Ovary (tissue), 7 donors: ENCODE measurements at regions not wholly inside any gene's neighbourhood (a gene's known extent, or its start where the extent isn't known, plus 50 kb on each side); places are given as distances from the start of the nearest gene placed in this dataset.

Experiments
- DNase-seq, 5 donors: peaks; one replicate each; pipeline ENCODE4 v3.0.0-alpha.2; 2019 to 2020
- H3K27ac ChIP-seq, 2 donors: fragments of 200-600 bp; one replicate each; pipeline versions ENCODE4 v1.5.1 to v1.8.0; 2019 to 2022
- H3K27me3 ChIP-seq: fragments of 200-600 bp; one replicate; pipeline ENCODE4 v1.8.0; 2022
- H3K36me3 ChIP-seq: fragments of 200-600 bp; sonication (generic); one replicate; pipeline ENCODE4 v1.5.1; 2019
- H3K4me1 ChIP-seq: one replicate; pipeline ENCODE4 v1.8.1; 2013; ENCODE audit warnings: mild to moderate bottlenecking, moderate library complexity; ENCODE audit not compliant: insufficient read depth
- H3K4me3 ChIP-seq: fragments of 200-600 bp; sonication (generic); one replicate; pipeline ENCODE4 v1.5.1; 2017
- H3K9me3 ChIP-seq, 2 donors: fragments of 200-600 bp in 1 of 2; sonication (generic) in 1 of 2; one replicate each; pipeline versions ENCODE4 v1.5.1 to v1.8.1; 2013 to 2019; ENCODE audit warnings: mild to moderate bottlenecking in 1 of 2, moderate library complexity in 1 of 2
- EP300 ChIP-seq: sonication (generic); formaldehyde crosslinking; IDR thresholded peaks from one replicate; pipeline ENCODE4 v1.6.1; 2017; ENCODE audit warnings: antibody characterized with exemption
- POLR2A ChIP-seq: fragments of 450-650 bp; IDR thresholded peaks from one replicate; pipeline ENCODE4 v1.6.1; 2017; ENCODE audit warnings: antibody characterized with exemption, mild to moderate bottlenecking, moderate library complexity
- WGBS, 3 donors: extraction: QIAGEN DNeasy Blood & Tissue Kit in 1 of 3; methylation state at CpG; one replicate each; pipeline versions ENCODE4 v1.1.5 to v1.1.7; 2013 to 2017; 5-methylcytosine and 5-hydroxymethylcytosine counted together
- intact Hi-C, 4 donors: fragments of 100-400 bp; cut with DNase I; formaldehyde crosslinking; loops; one replicate each; pipeline versions ENCODE4 v1.11.0 to v1.15.1; 2022 to 2023
- TF ChIP-seq, protein P1 (sequence below), 3 donors: fragments of 450-650 bp in 2 of 3; fragments of 200-600 bp in 1 of 3; IDR thresholded peaks; one replicate each; pipeline versions ENCODE4 v1.5.1 to v1.8.0; 2016 to 2022; ENCODE audit warnings: antibody characterized with exemption in 3 of 3, mild to moderate bottlenecking in 1 of 3
- donor health status: DM: no; HTN: no; CAD: no; lungs with moderate emphysema.
- donor health status: DM: no; HTN: no; CAD: no.
- donor health status: Bipolar disorder and iron deficiency.
- donor health status: DM: no; HTN: no; CAD: no.
- donor health status: DM: yes; HTN: yes; CAD: no.

DNA sequence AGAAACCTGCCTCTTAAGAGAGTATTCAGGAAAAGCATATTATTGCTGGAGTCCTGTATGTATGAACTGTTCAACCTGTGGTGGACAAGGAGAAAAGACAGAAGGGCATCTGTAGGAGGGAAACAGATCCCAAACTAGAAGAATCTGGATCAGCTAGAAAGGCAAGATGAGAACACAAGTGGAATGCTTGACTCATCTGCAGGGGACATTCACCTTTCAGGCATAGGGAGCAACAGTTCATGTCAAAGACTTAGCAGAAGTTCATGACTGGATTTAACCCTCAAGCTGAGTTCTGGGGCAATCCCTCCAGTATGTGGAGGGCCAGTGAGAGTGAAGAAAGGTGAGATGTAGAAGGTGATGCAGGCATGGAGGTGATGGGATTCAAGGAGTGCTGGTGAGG is 135.9 kb upstream of the DYNLRB2 start:
- no peaks in the 10 kb centered on the region for H3K36me3 ChIP-seq
- no peak for DNase-seq
- no peak overlapping the region for H3K4me3 ChIP-seq
- no peaks in the 10 kb centered on the region for H3K4me1 ChIP-seq
- H3K9me3 ChIP-seq = no peaks in the 10 kb centered on the region
- H3K27me3 ChIP-seq = no peaks in the 10 kb centered on the region
- TF ChIP-seq POLR2A = no peak
- no peak for TF ChIP-seq EP300
- TF ChIP-seq, protein P1, sequence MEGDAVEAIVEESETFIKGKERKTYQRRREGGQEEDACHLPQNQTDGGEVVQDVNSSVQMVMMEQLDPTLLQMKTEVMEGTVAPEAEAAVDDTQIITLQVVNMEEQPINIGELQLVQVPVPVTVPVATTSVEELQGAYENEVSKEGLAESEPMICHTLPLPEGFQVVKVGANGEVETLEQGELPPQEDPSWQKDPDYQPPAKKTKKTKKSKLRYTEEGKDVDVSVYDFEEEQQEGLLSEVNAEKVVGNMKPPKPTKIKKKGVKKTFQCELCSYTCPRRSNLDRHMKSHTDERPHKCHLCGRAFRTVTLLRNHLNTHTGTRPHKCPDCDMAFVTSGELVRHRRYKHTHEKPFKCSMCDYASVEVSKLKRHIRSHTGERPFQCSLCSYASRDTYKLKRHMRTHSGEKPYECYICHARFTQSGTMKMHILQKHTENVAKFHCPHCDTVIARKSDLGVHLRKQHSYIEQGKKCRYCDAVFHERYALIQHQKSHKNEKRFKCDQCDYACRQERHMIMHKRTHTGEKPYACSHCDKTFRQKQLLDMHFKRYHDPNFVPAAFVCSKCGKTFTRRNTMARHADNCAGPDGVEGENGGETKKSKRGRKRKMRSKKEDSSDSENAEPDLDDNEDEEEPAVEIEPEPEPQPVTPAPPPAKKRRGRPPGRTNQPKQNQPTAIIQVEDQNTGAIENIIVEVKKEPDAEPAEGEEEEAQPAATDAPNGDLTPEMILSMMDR (IDR thresholded peaks at IDR 0.05) = no peak
- no peak overlapping the region for H3K27ac ChIP-seq
- intact Hi-C loops = no loop called here

GRCh38 chr16:80403894-80404293 is 136.9 kb upstream of the DYNLRB2 start:
- TF ChIP-seq, protein P1 (IDR thresholded peaks at IDR 0.05) = no peak
- TF ChIP-seq POLR2A (no peak), EP300 (no peak)
- intact Hi-C loops = no loop called here
- no peaks in the 10 kb centered on the region for H3K4me1 ChIP-seq
- no peak overlapping the region for H3K27ac ChIP-seq
- no peaks in the 10 kb centered on the region for H3K9me3 ChIP-seq
- 3 to 7% (median 4%) methylated on average over 3 of the region's 3 CpGs for WGBS, 3 donors
- H3K4me3 ChIP-seq = no peak overlapping the region
- DNase-seq = no peak
- no peaks in the 10 kb centered on the region for H3K36me3 ChIP-seq
- H3K27me3 ChIP-seq = no peaks in the 10 kb centered on the region

DNA sequence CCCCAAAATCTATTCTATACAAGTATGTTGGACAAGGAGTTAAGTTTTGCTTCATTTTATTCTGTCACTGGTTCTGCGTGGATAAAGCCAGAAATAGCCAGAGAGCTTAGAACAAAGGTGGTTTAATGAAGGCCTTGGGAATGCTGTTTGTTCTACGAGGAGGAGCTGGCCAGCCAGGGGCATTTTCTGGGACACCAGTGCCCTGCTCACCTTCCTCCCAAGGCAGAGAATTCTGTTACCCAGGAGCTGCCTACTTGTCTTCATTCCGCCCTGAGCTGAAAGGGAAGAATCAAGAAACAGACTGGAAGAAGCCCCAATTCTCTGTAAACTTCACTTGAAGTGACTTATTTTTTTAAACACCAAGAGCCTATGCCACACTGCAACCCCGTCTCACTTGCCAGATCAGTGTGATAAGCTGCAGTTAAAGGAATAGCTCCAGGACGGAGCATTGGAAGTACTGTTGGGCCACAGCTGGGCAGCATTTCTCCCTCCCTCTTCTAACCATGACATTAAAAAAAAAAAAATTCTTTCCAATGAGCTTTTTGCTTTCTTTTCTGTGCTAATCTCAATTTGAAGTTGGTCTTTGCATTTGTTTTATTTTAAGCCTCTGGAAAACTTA is 149.8 kb upstream of the DYNLRB2 start:
- H3K36me3 ChIP-seq = no peaks in the 10 kb centered on the region
- no peaks in the 10 kb centered on the region for H3K27me3 ChIP-seq
- no peak for DNase-seq
- intact Hi-C loops = no loop called here
- no peaks in the 10 kb centered on the region for H3K9me3 ChIP-seq
- H3K4me1 ChIP-seq = peaks cover 16% of the 10 kb centered on the region
- H3K27ac ChIP-seq = peak overlapping the region in 1 of 2 donors; percentile 41
- no peak for TF ChIP-seq EP300
- TF ChIP-seq, protein P1 (IDR thresholded peaks at IDR 0.05) = no peak
- TF ChIP-seq POLR2A = no peak
- 25 to 30% (median 26%) methylated on average over 5 of the region's 5 CpGs for WGBS, 3 donors
- H3K4me3 ChIP-seq = no peak overlapping the region

- Histone ChIP-seq H3K4me3 (no peak overlapping the region), H3K27ac (no peak overlapping the region), H3K27me3 (no peaks in the 10 kb centered on the region), H3K4me1 (peaks cover 16% of the 10 kb centered on the region), H3K9me3 (no peaks in the 10 kb centered on the region), H3K36me3 (no peaks in the 10 kb centered on the region)
- TF ChIP-seq EP300 = no peak
- TF ChIP-seq, protein P1 (IDR thresholded peaks at IDR 0.05) = no peak
- TF ChIP-seq POLR2A = no peak
- intact Hi-C loops = no loop called here
- 41 to 53% (median 46%) methylated on average over 4 of the region's 4 CpGs for WGBS, 3 donors
- DNase-seq = no peak
These were observed 150.7 kb upstream of the DYNLRB2 start for GRCh38 chr16:80390046-80390445.
